HG03460 (cell line): ENCODE measurements at regions not wholly inside any gene's neighbourhood (a gene's known extent, or its start where the extent isn't known, plus 50 kb on each side); places are given as distances from the start of the nearest gene placed in this dataset.

Experiments used
- ATAC-seq: cut with Tn5 transposase; IDR thresholded peaks from one replicate; pipeline ENCODE4 v1.9.1; 2021; ENCODE audit not compliant: unreplicated experiment

DNA sequence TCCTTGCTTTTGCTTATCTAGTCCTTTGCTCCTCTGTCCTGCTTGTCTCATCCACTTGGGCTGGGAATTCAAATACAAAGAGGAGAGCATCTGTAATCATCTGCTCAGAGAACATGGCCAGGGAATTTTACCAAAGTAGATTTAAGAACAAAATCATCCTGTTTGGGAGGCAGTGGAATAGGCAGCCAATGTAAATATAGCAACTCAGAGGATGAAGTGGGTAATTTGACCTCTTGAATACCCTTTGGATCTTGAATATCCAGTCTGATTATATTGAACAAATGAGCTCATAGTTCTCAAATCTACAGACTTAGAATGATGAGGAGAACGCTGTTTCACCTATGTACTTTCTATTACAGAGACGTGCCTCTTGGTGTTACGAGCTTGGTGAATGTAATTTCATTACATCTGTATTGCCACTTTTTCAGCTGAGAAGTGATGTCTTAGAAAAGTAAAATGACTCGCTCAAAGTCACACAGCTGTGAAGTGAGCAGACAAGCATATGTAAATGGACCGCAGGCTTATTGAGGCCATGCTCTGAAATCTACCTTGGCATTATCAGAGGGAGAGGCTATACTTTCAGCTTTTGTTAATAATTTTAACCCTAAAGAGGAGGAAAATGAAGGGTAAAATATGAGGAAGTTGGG is 266.3 kb downstream of the MTX2 start:
- ATAC-seq: no peak

- no peak for ATAC-seq
Measured at GRCh38 chr2:176536439-176537133, 267.3 kb downstream of the MTX2 start.

DNA sequence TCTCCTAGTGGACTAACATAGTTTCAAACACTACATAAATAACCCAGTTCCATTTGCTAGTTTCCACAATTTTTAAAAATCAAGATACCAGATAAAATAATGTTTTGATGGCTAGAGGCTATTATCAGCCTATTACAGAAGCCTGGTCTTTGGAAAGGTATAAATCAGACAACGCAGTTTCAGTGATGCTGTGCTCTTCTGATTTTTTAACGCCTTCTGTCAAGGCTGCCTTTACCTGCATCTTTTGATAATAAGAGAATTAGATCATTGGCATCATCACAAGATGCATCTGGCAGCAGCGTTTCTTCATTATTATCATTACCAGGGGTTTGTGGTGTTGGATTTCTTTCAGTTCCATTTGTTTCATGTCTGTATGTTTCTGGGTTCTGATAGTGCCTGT is 268.7 kb downstream of the MTX2 start:
- no peak for ATAC-seq

DNA sequence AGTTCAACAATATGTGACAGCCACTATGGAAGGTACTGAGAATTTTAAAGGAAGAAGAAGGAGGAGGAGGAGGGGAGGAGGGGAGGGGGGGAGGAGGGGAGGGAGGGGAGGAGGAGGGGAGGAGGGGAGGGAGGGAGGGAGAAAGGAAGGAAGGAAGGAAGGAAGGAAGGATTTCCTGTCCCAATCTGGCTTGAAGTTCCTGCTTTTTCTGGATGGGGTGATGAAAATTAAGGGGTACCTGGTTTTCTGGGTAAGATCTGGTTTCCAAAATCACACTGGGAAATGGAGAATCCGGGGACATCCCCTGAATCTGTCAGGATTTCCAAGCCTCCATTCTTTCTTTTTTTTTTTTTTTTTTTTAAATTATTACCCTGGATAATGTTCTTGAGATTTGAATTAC is 271.8 kb downstream of the MTX2 start:
- ATAC-seq: no peak

DNA sequence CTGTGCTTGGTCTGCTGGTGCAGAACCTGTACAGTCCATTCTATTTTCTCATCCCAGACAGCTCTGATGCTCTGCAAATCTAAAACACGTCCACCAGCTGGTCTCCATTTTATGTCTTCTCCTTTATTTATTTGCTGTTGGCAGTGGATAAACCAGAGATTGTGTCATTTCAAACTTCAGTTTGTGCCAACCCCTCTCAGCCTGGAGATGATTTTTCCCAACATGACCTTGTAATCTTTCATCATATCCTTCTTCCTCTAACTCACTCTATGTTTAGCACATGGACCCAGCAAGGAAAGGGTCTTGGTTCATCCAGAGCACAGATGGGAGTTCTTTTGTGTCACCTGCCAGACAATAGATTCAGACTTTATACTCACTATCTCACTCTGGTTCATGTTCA is 273.2 kb downstream of the MTX2 start:
- no peak for ATAC-seq

DNA sequence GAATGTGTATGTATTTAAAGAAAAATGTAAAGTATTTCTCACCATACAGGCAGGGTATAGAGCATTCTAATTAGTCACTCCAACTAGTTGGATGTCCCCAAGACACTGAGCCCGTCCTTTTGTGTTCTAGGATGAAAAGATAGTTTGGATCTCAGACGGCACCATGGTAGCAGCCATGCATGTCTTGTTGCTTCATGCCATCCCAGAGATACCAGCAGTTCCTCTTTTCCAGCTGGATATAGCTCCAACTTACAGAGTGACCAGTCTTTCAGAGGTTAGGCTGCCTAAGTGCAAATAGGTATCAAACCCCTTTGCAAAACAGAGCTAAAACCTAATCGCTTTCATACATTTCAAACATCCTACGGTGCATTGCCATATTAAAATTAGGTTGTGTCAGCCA is 275.3 kb downstream of the MTX2 start:
- ATAC-seq: no peak

GRCh38 chr2:176544991-176545956 is 276.0 kb downstream of the MTX2 start:
- no peak for ATAC-seq

GRCh38 chr2:176546550-176546949 is 277.3 kb downstream of the MTX2 start:
- no peak for ATAC-seq

DNA sequence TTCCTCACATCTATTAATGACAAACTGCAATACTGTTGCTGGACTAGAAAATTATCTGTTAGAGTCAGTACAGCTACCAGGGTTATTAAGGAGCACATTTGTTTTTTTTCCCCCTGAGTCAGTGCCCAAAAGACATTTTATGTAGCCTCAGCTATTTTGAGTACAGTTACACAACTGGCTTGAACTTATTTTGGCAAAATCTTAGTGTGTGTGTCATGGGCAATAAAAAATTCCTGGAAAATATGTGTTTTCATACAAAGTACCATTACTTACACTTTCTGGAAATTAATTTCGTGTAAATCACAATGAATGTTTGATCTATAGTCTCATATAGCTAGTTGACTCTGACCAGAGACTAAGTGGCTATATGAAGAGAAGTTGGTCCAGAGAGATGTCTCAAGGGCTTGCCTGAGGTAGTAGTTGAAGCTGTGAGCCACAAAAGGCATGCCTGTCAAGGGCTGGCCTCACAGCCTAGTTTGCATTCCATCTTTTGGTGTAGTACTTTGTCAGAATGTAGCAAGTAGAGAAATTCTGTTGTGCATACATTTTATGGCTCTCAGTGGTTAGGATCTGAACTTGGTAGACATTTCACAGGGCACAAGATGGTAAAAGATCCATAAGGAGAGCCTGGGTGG is 283.4 kb downstream of the MTX2 start:
- ATAC-seq: no peak

DNA sequence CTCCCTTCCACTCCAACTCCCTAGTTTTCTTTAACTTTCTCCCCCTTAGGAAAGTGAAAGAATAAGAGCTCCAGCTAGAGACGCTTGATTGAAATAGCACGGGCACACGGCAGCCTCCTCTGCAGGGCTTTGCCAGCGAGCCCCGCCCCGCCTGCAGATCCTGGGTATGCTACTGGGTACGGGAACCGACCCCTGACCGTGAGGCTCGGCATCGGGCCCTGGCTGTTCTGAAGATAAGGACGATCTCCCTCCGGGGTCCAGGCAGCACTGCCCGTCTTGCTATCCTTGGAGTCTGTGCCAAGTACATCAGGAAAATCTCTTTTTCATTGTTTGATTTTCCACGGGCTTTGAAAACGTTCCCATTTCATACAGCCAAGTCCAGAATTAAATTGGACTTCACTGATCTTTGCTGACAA is 284.5 kb downstream of the MTX2 start:
- ATAC-seq: no peak

DNA sequence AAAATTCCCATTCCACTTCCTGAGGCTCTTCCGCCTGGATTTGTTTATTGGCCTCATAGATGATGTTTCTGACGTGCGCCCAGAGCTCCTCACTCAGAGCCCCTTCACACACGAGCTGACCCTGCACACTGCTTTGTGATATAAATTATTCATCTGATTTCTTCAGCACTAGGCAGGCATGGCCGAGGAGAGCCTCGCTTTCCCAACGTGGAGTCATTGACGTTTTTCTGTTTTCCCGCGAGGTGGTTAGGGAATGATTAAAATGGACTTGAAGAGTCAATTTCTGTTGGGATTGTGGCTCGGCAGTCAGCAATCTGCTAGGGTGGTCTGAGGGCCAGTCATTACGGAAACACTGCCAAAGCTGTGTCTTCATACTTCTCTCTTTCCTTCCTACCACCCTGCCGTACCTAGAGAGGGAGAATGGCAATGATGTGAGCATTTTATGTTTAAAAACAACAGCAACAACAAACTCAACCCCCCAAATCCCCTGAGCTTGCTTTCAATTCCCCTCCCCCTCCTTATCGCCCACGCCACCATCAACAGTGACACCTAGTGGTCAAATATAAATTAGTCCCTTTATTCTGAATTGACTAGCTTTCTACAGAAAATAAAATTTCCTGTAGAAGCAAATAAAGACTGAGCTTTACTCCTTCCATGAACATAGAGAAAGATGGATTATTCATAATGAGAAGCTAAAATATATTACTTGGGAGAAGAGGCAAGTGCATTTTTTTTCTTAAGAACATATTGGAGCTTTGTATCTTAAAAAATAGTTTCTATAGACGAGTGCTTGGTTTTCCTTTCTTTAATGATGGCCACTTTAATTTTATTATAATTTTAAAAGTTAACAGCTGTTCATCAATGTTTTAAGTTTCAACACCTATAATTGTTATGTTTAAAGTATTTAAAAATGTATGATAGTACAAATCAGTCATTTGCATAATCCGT is 285.1 kb downstream of the MTX2 start:
- ATAC-seq: no peak

DNA sequence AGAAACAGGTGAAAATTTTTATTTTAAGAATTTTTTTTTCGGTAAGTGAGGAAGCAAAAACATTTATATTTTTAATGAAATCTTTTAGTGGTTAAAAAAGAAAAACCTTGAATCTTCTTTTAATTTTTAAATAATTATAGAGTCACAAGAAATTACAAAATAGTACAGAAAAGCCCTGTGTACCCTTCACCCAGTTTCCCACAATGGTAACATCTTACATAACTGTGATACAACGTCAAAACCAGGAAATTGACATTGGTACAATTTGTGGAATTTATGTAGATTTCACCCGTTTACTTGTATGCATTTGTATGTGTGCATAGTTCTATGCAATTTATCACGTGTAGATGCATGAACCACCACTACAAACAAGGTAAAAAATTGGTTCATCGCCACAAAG is 285.9 kb downstream of the MTX2 start:
- ATAC-seq: no peak

DNA sequence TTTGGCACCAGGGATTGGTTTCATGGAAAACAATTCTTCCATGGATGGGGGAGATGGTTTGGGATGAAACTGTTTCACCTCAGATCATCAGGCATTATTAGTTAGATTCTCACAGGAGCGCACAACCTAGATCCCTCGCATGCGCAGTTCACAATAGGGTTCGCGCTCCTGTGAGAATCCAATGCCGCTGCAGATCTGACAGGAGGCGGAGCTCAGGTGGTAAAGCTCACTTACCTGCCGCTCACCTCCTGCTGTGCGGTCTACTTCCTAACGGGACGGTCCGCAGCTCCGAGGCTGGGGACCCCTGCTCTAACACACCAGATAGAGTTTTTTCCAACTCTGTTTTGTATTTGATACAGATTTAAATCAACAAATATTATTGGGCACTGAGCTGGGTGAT is 286.5 kb downstream of the MTX2 start:
- no peak for ATAC-seq

- ATAC-seq: no peak
Measured at GRCh38 chr2:176556373-176556772, 287.1 kb downstream of the MTX2 start.

DNA sequence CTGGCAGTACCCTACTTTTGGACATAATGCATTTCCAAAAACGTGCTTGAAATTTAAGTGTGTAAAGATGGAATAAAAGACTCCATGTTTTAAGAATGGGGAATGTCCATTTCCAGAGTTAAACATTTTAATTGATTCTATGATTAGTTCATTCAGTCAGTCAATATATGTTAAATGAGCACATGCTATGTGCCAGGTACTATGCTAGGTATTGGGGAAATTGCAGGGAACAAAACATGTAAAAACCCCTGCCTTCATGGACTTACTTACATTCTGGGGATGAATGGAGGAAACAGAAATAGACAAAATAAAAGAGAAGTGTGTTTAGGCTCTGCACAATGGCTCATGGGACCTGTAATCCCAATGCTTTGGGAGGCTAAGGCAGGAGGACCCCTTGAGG is 288.6 kb downstream of the MTX2 start:
- no peak for ATAC-seq

GRCh38 chr2:176558574-176559140 is 289.4 kb downstream of the MTX2 start:
- ATAC-seq: no peak

GRCh38 chr2:176560296-176560695 is 291.1 kb downstream of the MTX2 start:
- ATAC-seq: no peak

DNA sequence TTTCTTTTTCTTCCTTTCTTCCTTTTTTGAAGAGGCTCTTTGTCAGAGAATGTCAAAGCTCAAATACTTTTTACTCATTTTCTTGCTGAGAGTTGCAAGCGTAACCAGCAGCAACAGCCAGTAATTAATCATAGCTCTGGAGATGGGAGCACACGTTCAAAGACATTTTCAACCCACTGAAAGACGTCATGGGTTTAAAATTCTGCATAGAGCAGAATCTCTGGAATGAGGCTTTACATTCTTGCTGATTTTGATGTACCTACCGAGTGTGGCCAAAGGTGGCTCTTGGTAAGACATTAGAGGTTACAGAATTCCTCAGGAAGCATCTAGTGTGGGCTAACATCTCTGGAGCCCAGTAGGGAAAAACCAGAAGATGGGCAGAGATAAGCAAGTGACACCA is 292.5 kb downstream of the MTX2 start:
- no peak for ATAC-seq

GRCh38 chr2:176562359-176563078 is 293.3 kb downstream of the MTX2 start:
- no peak for ATAC-seq
